SK-N-SH treated with all-trans-retinoic acid at 6 μM for 48 hours (cell line): ENCODE measurements at regions not wholly inside any gene's neighbourhood (a gene's known extent, or its start where the extent isn't known, plus 50 kb on each side); places are given as distances from the start of the nearest gene placed in this dataset.

Source experiments
- ATAC-seq: fragments of 200-7000 bp; cut with Tn5 transposase; 3 replicates; pipeline ENCODE4 v1.9.1; 2020; ENCODE audit warnings: mild to moderate bottlenecking, moderate library complexity
- ARNTL ChIP-seq: fragments of 450-650 bp; formaldehyde crosslinking; IDR thresholded peaks from 2 replicates; pipeline ENCODE4 v1.5.0; 2020; ENCODE audit warnings: low read depth, mild to moderate bottlenecking, moderate library complexity, borderline replicate concordance
- BACH2 ChIP-seq: fragments of 250-450 bp; sonication (Bioruptor Pico); IDR thresholded peaks from 2 replicates; pipeline ENCODE4 v1.9.0; 2021; ENCODE audit warnings: mild to moderate bottlenecking, borderline replicate concordance
- CSDC2 ChIP-seq: fragments of 250-450 bp; sonication (Bioruptor Pico); IDR thresholded peaks from 2 replicates; pipeline ENCODE4 v1.5.0; 2020; ENCODE audit warnings: mild to moderate bottlenecking, moderate library complexity
- ESRRG ChIP-seq: fragments of 250-450 bp; sonication (Bioruptor Pico); IDR thresholded peaks from 2 replicates; pipeline ENCODE4 v1.6.1; 2021; ENCODE audit warnings: mild to moderate bottlenecking
- GLIS3 ChIP-seq: fragments of 250-450 bp; sonication (Bioruptor Pico); IDR thresholded peaks from 2 replicates; pipeline ENCODE4 v1.5.0; 2020; ENCODE audit warnings: mild to moderate bottlenecking, moderate library complexity
- ISL1 ChIP-seq: fragments of 250-450 bp; sonication (Bioruptor Pico); IDR thresholded peaks from 2 replicates; pipeline ENCODE4 v2.1.2; 2022; ENCODE audit warnings: mild to moderate bottlenecking, moderate library complexity
- OSR1 ChIP-seq: fragments of 250-450 bp; sonication (Bioruptor Pico); IDR thresholded peaks from 2 replicates; pipeline ENCODE4 v1.8.0; 2022; ENCODE audit warnings: moderate library complexity, mild to moderate bottlenecking, inconsistent platforms
- RARB ChIP-seq: fragments of 250-450 bp; sonication (Bioruptor Pico); IDR thresholded peaks from 2 replicates; pipeline ENCODE4 v1.8.0; 2021; ENCODE audit warnings: mild to moderate bottlenecking, moderate library complexity
- SNAI2 ChIP-seq: fragments of 250-450 bp; sonication (Bioruptor Pico); IDR thresholded peaks from 2 replicates; pipeline ENCODE4 v1.5.0; 2020; ENCODE audit warnings: mild to moderate bottlenecking, moderate library complexity
- TCF4 ChIP-seq: fragments of 250-450 bp; sonication (Bioruptor Pico); IDR thresholded peaks from 2 replicates; pipeline ENCODE4 v1.8.0; 2021; ENCODE audit warnings: mild to moderate bottlenecking, moderate library complexity, borderline replicate concordance
- TOX ChIP-seq: fragments of 250-450 bp; sonication (Bioruptor Pico); IDR thresholded peaks from 2 replicates; pipeline ENCODE4 v1.8.0; 2021; ENCODE audit warnings: mild to moderate bottlenecking, moderate library complexity, borderline replicate concordance
- ZC3H10 ChIP-seq: fragments of 250-450 bp; sonication (Bioruptor Pico); IDR thresholded peaks from 2 replicates; pipeline ENCODE4 v1.5.1; 2021; ENCODE audit warnings: mild to moderate bottlenecking, moderate library complexity
- ZFP3 ChIP-seq: fragments of 250-450 bp; sonication (Bioruptor Pico); IDR thresholded peaks from 2 replicates; pipeline ENCODE4 v1.5.0; 2020; ENCODE audit warnings: mild to moderate bottlenecking, moderate library complexity
- ZFP30 ChIP-seq: fragments of 450-650 bp; formaldehyde crosslinking; IDR thresholded peaks from 2 replicates; pipeline ENCODE4 v1.5.0; 2022; ENCODE audit warnings: mild to moderate bottlenecking, moderate library complexity
- ZNF565 ChIP-seq: fragments of 450-650 bp; formaldehyde crosslinking; conservative IDR thresholded peaks from 2 replicates; pipeline ENCODE4 v1.5.0; 2020; ENCODE audit warnings: low read depth, mild to moderate bottlenecking, moderate library complexity
- ZNF70 ChIP-seq: fragments of 450-650 bp; formaldehyde crosslinking; IDR thresholded peaks from 2 replicates; pipeline ENCODE4 v1.5.0; 2020; ENCODE audit warnings: mild to moderate bottlenecking, moderate library complexity
- ZNF8 ChIP-seq: fragments of 450-650 bp; formaldehyde crosslinking; IDR thresholded peaks from 2 replicates; pipeline ENCODE4 v1.5.0; 2020; ENCODE audit warnings: mild to moderate bottlenecking, moderate library complexity
- TF ChIP-seq, protein P1 (sequence below): fragments of 250-450 bp; sonication (Bioruptor Pico); IDR thresholded peaks from 2 replicates; pipeline ENCODE4 v1.5.1; 2020; ENCODE audit warnings: low read depth, mild to moderate bottlenecking, moderate library complexity
- TF ChIP-seq, protein P2 (sequence below): fragments of 250-450 bp; sonication (Bioruptor Pico); IDR thresholded peaks from 2 replicates; pipeline ENCODE4 v1.8.0; 2020; ENCODE audit warnings: mild to moderate bottlenecking, moderate library complexity, borderline replicate concordance
- TF ChIP-seq, protein P3 (sequence below): fragments of 250-450 bp; sonication (Bioruptor Pico); IDR thresholded peaks from 2 replicates; pipeline ENCODE4 v1.5.1; 2021; ENCODE audit warnings: mild to moderate bottlenecking, moderate library complexity
- TF ChIP-seq, protein P4 (sequence below): fragments of 250-450 bp; sonication (Bioruptor Pico); IDR thresholded peaks from 2 replicates; pipeline ENCODE4 v1.8.0; 2021; ENCODE audit warnings: low read depth, mild to moderate bottlenecking, moderate library complexity, borderline replicate concordance
- TF ChIP-seq, protein P5 (sequence below): fragments of 250-450 bp; sonication (Bioruptor Pico); IDR thresholded peaks from 2 replicates; pipeline ENCODE4 v1.5.0; 2020; ENCODE audit warnings: mild to moderate bottlenecking, moderate library complexity

DNA sequence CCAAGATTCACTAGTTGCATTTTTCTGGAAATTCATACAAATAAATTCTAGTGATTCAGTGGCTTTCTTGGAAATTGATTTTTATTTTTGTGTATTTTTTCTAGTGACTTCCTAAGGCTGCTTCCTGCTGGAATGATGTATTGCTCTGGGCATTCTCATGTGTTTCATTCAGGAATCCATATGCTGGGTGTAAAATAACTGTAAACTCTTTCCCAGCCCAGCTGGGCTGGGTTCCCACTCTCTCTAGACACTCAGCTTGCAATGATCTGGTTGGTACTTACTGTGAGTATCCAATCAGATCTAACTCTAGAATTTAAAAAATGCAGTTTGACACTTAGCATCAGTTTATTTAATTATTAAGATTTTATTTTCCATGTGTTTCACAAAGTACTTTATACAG lies 882.2 kb downstream of the STIM2 start:
- no peak for ATAC-seq
- TF ChIP-seq RARB (CRISPR knock-in tag) (no peak), ZC3H10 (no peak), SNAI2 (CRISPR knock-in tag) (no peak), ARNTL (CRISPR knock-in tag) (no peak), TCF4 (CRISPR knock-in tag) (no peak), ZNF8 (CRISPR knock-in tag) (no peak), ISL1 (CRISPR knock-in tag) (no peak), OSR1 (CRISPR knock-in tag) (no peak), ESRRG (no peak), CSDC2 (CRISPR knock-in tag) (no peak), ZFP30 (CRISPR knock-in tag) (no peak), ZFP3 (CRISPR knock-in tag) (no peak), TOX (no peak), GLIS3 (CRISPR knock-in tag) (no peak)
- TF ChIP-seq, protein P1, sequence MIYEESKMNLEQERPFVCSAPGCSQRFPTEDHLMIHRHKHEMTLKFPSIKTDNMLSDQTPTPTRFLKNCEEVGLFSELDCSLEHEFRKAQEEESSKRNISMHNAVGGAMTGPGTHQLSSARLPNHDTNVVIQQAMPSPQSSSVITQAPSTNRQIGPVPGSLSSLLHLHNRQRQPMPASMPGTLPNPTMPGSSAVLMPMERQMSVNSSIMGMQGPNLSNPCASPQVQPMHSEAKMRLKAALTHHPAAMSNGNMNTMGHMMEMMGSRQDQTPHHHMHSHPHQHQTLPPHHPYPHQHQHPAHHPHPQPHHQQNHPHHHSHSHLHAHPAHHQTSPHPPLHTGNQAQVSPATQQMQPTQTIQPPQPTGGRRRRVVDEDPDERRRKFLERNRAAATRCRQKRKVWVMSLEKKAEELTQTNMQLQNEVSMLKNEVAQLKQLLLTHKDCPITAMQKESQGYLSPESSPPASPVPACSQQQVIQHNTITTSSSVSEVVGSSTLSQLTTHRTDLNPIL (CRISPR knock-in tag): no peak
- TF ChIP-seq, protein P2, sequence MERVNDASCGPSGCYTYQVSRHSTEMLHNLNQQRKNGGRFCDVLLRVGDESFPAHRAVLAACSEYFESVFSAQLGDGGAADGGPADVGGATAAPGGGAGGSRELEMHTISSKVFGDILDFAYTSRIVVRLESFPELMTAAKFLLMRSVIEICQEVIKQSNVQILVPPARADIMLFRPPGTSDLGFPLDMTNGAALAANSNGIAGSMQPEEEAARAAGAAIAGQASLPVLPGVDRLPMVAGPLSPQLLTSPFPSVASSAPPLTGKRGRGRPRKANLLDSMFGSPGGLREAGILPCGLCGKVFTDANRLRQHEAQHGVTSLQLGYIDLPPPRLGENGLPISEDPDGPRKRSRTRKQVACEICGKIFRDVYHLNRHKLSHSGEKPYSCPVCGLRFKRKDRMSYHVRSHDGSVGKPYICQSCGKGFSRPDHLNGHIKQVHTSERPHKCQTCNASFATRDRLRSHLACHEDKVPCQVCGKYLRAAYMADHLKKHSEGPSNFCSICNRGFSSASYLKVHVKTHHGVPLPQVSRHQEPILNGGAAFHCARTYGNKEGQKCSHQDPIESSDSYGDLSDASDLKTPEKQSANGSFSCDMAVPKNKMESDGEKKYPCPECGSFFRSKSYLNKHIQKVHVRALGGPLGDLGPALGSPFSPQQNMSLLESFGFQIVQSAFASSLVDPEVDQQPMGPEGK (CRISPR knock-in tag): no peak
- TF ChIP-seq, all 23 proteins: peak for 0

DNA sequence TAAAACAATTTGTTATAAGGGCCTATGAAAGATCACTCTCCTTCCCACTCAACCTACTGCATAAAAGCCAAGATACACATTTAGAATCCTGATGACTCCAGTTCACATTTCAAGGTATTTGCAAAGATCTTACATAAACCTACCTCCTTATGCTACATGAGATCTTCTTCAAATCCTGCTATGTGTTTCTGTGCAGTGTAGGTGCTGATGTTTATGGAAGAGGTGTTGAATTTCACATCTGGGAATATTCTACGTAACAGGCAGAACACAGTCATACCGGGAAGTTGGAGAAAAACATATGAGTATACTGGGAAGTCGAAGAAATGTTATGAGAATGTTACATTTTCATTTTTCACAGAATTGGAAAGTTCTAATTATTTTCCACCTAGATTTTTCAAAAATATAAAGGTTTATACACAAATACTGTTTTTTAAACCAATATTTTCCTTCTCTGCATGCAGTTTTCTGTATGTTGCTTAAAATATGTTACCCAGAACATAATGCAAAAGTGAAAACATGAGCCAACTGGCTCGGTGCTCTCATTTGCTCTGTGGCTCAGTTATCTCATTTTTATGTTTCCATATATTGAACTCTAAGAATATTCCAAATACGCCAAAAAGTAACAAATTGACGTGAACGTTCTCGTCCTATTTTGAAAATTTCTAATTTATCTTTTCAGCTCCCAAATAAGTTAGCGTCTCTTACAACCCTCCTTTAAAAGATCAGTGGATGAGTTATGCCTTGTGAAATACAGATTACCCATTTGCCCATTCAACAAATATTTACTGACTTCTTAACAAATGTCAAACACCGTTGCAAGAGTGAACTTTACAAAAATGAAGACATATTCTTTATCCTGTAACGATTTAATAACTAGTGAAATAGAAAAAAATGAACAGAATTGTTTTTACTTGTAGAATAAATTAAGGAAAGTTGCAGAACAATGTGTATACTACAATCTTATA lies 899.3 kb downstream of the STIM2 start:
- no peak for TF ChIP-seq ESRRG
- TF ChIP-seq CSDC2 (CRISPR knock-in tag): no peak
- no peak for TF ChIP-seq OSR1 (CRISPR knock-in tag)
- TF ChIP-seq ARNTL (CRISPR knock-in tag): no peak
- TF ChIP-seq GLIS3 (CRISPR knock-in tag): no peak
- TF ChIP-seq ZFP3 (CRISPR knock-in tag): no peak
- TF ChIP-seq TCF4 (CRISPR knock-in tag): no peak
- TF ChIP-seq, protein P1 (CRISPR knock-in tag): no peak
- TF ChIP-seq RARB (CRISPR knock-in tag): no peak
- TF ChIP-seq, protein P3, sequence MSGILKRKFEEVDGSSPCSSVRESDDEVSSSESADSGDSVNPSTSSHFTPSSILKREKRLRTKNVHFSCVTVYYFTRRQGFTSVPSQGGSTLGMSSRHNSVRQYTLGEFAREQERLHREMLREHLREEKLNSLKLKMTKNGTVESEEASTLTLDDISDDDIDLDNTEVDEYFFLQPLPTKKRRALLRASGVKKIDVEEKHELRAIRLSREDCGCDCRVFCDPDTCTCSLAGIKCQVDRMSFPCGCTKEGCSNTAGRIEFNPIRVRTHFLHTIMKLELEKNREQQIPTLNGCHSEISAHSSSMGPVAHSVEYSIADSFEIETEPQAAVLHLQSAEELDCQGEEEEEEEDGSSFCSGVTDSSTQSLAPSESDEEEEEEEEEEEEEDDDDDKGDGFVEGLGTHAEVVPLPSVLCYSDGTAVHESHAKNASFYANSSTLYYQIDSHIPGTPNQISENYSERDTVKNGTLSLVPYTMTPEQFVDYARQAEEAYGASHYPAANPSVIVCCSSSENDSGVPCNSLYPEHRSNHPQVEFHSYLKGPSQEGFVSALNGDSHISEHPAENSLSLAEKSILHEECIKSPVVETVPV (CRISPR knock-in tag): no peak
- TF ChIP-seq, protein P2 (CRISPR knock-in tag): no peak
- TF ChIP-seq, protein P4, sequence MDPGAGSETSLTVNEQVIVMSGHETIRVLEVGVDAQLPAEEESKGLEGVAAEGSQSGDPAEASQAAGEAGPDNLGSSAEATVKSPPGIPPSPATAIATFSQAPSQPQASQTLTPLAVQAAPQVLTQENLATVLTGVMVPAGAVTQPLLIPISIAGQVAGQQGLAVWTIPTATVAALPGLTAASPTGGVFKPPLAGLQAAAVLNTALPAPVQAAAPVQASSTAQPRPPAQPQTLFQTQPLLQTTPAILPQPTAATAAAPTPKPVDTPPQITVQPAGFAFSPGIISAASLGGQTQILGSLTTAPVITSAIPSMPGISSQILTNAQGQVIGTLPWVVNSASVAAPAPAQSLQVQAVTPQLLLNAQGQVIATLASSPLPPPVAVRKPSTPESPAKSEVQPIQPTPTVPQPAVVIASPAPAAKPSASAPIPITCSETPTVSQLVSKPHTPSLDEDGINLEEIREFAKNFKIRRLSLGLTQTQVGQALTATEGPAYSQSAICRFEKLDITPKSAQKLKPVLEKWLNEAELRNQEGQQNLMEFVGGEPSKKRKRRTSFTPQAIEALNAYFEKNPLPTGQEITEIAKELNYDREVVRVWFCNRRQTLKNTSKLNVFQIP (CRISPR knock-in tag): no peak
- TF ChIP-seq ZNF70 (CRISPR knock-in tag): no peak
- no peak for TF ChIP-seq SNAI2 (CRISPR knock-in tag)
- TF ChIP-seq ZNF565 (CRISPR knock-in tag): no peak
- no peak for TF ChIP-seq BACH2 (CRISPR knock-in tag)
- no peak for TF ChIP-seq ZNF8 (CRISPR knock-in tag)
- TF ChIP-seq, protein P5, sequence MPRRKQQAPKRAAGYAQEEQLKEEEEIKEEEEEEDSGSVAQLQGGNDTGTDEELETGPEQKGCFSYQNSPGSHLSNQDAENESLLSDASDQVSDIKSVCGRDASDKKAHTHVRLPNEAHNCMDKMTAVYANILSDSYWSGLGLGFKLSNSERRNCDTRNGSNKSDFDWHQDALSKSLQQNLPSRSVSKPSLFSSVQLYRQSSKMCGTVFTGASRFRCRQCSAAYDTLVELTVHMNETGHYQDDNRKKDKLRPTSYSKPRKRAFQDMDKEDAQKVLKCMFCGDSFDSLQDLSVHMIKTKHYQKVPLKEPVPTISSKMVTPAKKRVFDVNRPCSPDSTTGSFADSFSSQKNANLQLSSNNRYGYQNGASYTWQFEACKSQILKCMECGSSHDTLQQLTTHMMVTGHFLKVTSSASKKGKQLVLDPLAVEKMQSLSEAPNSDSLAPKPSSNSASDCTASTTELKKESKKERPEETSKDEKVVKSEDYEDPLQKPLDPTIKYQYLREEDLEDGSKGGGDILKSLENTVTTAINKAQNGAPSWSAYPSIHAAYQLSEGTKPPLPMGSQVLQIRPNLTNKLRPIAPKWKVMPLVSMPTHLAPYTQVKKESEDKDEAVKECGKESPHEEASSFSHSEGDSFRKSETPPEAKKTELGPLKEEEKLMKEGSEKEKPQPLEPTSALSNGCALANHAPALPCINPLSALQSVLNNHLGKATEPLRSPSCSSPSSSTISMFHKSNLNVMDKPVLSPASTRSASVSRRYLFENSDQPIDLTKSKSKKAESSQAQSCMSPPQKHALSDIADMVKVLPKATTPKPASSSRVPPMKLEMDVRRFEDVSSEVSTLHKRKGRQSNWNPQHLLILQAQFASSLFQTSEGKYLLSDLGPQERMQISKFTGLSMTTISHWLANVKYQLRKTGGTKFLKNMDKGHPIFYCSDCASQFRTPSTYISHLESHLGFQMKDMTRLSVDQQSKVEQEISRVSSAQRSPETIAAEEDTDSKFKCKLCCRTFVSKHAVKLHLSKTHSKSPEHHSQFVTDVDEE (CRISPR knock-in tag): no peak
- no peak for TF ChIP-seq TOX
- TF ChIP-seq, all 23 proteins: peak for 0

More for the DNA sequence above, 899.3 kb downstream of the STIM2 start:
- no peak for ATAC-seq
